ENCODE measurements at regions not wholly inside any gene's neighbourhood (a gene's known extent, or its start where the extent isn't known, plus 50 kb on each side); places are given as distances from the start of the nearest gene placed in this dataset.

DNA sequence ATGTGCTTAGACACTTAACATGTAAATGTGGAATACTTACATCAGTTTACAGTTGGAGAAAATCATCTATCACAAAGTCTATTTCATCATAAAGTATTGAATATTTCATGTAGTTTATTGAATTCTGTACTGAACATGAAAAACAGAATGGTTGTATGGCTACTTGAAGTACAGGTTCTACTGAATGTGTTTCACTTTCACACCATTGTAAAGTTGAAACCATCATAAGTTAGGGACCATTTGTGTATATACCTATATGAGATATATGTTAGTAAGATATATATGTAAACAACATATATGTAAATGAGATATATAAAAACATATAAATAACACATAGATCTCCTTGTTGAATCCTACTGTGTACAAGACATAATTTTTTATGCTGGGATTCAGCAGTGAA lies 63.0 kb upstream of the TAF11L2 start:
- no peak for DNase-seq

DNA sequence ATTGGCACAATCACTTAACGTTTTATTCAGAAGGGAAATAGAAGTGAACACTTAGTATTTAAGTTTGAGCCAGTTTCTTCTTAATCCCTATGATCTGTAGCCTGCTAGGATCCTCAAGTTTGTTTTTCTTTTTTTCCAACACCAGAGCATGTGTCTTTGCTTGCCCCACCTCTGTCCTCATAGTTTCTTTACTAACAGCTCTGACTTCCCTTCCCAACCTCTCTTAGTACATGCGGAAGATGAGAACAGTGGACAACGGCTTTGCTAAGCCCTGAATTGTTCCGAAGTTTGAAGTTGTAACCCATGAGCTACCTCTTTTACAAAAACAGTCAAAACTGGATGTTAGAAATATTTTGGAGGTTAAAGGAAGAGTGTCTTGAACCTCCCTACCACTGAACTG lies 61.7 kb upstream of the TAF11L2 start:
- no peak for DNase-seq

DNA sequence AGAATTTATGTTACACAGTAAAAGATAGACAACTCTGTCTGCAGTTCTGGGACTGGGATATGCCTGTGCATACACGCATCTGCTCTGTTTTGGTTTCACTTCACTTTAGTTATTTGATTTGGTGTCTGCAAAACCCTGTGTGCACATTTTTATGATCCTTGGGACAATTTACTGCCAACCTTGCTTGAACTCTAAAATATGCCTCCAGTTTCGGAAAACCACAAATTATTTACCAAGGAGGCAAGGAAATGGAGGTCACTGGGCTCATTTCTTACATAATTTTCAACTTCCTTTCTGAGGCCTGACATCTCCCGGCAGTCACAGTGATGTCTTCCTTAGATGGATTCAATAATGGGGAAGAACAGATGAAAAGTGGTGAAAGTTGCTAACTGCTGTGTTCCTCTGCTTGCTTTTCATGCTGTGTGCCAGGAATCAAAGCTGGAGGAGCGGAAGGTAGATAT lies 61.2 kb upstream of the TAF11L2 start:
- DNase-seq, result no peak

DNA sequence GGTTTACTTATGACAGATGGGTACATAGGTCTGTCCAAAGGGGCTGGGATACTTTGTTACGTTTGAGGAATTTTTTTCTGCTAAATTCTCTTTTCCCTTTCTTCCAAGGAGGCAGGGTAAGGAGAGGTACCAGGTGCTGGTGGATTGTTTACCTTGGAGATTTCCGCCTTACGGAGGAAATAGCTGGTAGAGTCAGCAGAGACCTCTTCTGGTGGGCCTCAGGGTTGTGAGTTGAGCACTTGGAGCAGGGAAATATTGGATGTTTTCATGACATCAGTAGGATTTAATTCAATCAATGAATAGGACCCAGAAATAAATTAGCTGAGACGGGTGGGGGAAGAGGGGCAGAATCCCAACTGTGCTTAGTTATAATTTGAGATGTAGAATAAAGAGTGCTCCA lies 60.0 kb upstream of the TAF11L2 start:
- DNase-seq, result no peak

DNA sequence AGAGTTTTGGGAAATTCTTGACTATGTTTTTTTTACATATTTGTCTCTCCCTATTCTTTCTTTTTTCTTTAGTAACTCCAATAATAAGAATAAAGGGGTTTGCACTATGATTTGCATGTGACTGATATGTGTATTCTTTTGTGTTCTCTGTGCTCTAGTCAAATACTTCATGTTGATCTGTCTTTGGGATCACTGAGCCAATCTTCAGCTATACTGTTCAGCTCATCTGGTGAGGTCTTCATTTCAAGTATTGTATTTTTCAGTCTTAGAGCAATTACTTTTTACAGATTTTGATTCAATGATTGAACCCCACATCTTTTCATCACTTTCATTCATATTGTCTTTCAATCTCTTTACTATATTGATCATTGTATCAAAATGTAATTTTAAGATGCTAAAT lies 58.1 kb upstream of the TAF11L2 start:
- DNase-seq, result no peak

DNA sequence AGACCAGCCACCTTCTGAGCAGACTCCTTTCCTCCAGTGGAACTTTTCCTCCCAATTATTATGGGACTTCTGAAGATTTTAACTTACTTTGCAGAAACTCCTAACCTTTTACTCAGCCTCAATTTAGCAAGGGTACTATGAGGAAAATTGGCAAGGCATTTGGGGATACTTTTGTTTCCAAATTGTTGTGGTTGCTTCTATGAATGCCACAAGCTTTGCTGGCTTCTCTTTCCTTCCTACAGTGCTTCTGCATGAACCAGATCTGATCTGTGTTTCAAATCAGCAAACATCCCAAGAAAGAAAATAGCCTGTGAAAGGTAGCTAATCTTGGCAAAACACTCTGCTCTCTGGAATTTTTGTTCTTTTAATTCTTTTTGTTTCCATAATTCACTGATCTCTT lies 57.3 kb upstream of the TAF11L2 start:
- DNase-seq, result no peak

DNA sequence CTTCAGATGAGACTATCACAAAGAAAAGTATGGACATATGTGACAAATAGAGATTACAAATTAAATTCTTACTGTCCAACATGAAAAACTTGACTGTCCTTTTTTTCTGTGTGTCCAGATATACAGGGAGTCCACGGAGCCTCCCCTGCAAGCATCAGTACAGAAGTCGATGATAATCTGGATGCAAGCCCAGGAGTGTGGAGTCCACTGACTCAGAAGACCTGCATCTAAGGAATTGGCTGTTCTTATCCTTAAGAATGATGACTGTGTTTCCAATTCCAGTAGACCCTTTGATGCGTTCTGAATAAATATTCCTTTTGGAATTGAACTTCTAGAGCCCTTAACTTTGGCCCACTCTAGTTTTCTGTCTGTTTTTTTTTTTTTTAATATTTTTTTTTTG lies 56.7 kb upstream of the TAF11L2 start:
- DNase-seq, result no peak

DNA sequence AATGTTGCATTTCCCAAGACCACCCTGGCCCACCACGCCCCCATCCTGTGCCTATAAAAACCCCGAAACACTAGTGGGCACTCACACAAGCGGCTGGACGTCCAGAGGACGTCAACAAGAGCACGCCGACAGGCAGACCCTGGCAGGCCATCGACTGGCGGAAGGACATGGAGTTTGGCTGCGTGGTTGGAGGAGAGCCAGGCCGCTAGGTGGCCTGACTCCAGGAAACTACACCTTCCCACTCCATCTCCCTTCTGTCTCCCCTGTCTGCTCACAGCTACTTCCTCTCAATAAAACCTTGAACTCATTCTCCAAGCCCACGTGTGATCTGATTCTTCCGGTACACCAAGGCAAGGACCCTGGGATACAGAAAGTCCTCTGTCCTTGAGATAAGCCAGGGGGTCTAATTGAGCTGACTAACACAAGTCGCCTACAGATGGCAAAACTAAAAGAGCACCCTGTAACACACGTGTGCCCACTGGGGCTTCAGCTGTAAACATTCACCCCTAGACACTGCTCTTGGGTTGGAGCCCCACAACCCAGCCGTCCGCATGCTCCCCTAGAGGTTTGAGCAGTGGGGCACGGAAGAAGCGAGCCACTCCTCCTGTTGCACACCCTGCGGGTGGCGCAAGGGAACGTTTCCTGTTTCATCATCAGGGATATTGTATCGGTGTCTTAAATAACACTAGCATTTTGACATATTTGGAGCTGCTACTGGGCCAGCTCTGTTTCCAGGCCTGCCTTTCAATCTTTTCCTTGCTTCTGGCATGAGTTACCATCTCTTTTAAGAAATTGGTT lies 54.5 kb upstream of the TAF11L2 start:
- no peak for DNase-seq

DNA sequence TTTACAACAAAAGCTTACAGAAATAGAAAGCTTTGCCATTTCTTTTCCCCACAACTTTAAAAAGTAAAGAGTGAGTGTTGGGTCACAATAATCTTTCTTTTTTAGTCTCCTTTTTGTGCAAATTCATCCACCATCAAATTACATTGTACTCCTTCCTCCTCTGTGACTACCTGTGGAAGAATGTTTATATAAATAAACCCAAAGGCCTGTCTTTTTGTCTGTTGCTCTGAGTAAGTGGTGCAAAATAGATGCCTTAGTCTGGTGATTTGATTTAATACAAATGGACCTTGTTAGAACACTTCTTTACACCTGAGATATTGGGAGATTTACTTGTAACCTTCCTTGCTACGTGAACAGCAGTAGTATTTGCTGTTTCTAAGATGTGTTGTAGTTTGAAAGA lies 53.5 kb upstream of the TAF11L2 start:
- no peak for DNase-seq

DNA sequence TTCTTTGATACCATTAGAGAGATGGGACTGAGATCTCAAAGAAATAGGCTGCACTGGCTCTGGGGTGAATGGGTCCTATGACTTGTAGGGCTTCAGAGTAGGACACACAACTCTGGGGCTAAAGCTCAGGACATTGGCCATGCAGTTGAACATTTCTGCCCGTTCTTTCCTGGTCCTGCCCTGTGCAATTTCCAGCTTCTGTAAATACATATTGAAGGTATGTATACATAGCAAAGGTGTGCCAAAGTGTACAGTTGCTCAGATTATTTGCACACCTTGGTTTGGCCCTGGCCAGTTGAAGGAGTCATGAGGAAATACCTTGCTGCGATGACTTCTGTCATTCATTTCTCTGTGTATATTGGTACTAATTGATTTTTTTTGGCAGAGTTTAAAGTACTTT lies 52.8 kb upstream of the TAF11L2 start:
- DNase-seq, result no peak
